ENCODE measurements at regions not wholly inside any gene's neighbourhood (a gene's known extent, or its start where the extent isn't known, plus 50 kb on each side); places are given as distances from the start of the nearest gene placed in this dataset.

DNA sequence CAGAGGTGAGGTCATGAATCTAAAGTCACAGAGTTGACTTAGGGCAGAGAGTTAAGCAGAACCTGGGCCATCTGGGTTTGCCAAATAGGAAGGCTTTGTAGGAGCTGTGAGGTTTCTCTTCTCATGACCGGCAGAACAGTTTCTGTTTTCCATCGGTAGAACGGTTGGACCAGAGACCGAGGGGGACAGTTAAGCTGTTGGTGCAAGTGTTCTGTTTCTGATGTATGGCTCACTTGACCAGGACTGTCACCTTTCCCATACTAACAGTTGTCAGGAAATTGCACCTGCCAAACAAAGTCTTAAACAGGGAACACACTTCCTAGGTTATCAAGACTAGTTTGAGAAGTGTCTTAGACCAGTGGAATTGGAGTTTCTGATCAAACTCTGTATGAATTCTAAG is 158.3 kb downstream of the PDCD6IP start:
- TF ChIP-seq, protein P1, sequence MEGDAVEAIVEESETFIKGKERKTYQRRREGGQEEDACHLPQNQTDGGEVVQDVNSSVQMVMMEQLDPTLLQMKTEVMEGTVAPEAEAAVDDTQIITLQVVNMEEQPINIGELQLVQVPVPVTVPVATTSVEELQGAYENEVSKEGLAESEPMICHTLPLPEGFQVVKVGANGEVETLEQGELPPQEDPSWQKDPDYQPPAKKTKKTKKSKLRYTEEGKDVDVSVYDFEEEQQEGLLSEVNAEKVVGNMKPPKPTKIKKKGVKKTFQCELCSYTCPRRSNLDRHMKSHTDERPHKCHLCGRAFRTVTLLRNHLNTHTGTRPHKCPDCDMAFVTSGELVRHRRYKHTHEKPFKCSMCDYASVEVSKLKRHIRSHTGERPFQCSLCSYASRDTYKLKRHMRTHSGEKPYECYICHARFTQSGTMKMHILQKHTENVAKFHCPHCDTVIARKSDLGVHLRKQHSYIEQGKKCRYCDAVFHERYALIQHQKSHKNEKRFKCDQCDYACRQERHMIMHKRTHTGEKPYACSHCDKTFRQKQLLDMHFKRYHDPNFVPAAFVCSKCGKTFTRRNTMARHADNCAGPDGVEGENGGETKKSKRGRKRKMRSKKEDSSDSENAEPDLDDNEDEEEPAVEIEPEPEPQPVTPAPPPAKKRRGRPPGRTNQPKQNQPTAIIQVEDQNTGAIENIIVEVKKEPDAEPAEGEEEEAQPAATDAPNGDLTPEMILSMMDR (IDR thresholded peaks at IDR 0.05), result no peak
- TF ChIP-seq POLR2A (IDR thresholded peaks at IDR 0.05), result no peak

All from esophagus squamous epithelium (tissue), 4 donors.